ENCODE measurements at regions not wholly inside any gene's neighbourhood (a gene's known extent, or its start where the extent isn't known, plus 50 kb on each side); places are given as distances from the start of the nearest gene placed in this dataset.
A peak's percentile ranks its signal among the peaks of the same experiment; 100 is the strongest.

DNA sequence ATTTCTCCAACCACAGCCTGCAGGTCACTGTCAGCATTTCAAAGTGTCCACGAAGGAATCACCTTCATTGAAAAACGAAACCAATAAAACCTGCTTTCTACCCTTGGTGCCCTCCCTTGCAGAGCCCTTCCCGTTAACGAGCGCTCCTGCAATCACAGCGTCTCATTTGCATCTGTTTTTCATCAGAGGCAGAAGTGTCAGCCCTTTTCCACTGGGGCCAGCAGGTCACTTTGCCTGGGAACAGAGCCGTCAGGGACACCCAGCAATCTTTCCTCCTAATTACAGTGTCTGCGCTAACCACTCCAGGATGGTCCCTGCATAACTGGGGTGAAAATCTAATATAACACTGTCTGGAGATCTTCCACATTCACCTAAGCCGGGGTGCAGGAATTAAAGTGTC lies 85.3 kb downstream of the PSMG1 start:
- no peaks in the 10 kb centered on the region for H3K36me3 ChIP-seq (ENCODE audit: control insufficient read depth, low read length)
- no peak overlapping the region for H3K4me3 ChIP-seq (ENCODE audit: low read length)
- no peaks in the 10 kb centered on the region for H3K9me2 ChIP-seq (replicated peaks; ENCODE audit: control insufficient read depth, low read length)
- no peak overlapping the region for H3K27ac ChIP-seq (ENCODE audit: low read depth, low read length)
- H3K79me2 ChIP-seq (ENCODE audit: control insufficient read depth, low read length), result no peaks in the 10 kb centered on the region
- H4K20me1 ChIP-seq (ENCODE audit: control insufficient read depth, insufficient read depth, low read depth, low read length), result no peaks in the 10 kb centered on the region
- H3K4me1 ChIP-seq (ENCODE audit: control insufficient read depth, low read length), result peaks cover 13% of the 10 kb centered on the region
- no peak overlapping the region for H3K4me2 ChIP-seq (ENCODE audit: low read length)
- no peak for TF ChIP-seq EZH2phosphoT487 (IDR thresholded peaks at IDR 0.05; ENCODE audit: borderline replicate concordance, low read length)
- no peak for TF ChIP-seq CTCF (IDR thresholded peaks at IDR 0.05; ENCODE audit: low read depth, low read length, poor library complexity, severe bottlenecking)
- H3K9me3 ChIP-seq (ENCODE audit: control insufficient read depth, insufficient read depth, low read length), result no peaks in the 10 kb centered on the region
- no peaks in the 10 kb centered on the region for H3F3A ChIP-seq (ENCODE audit: control insufficient read depth, insufficient read depth)
- peaks cover 6% of the 10 kb centered on the region; the same call in 1 of the 2 replicates for H3K27me3 ChIP-seq (ENCODE audit: control insufficient read depth, low read length)

GRCh38 chr21:39097335-39097861 lies 85.9 kb downstream of the PSMG1 start:
- Histone ChIP-seq H3K4me1 (ENCODE audit: control insufficient read depth, low read length) (peaks cover 13% of the 10 kb centered on the region), H3K9me2 (replicated peaks; ENCODE audit: control insufficient read depth, low read length) (no peaks in the 10 kb centered on the region), H3K4me2 (ENCODE audit: low read length) (no peak overlapping the region), H3K27ac (ENCODE audit: low read depth, low read length) (no peak overlapping the region), H3K9me3 (ENCODE audit: control insufficient read depth, insufficient read depth, low read length) (no peaks in the 10 kb centered on the region), H3K36me3 (ENCODE audit: control insufficient read depth, low read length) (no peaks in the 10 kb centered on the region), H3K79me2 (ENCODE audit: control insufficient read depth, low read length) (no peaks in the 10 kb centered on the region), H4K20me1 (ENCODE audit: control insufficient read depth, insufficient read depth, low read depth, low read length) (no peaks in the 10 kb centered on the region), H3K27me3 (ENCODE audit: control insufficient read depth, low read length) (peaks cover 6% of the 10 kb centered on the region; the same call in 1 of the 2 replicates), H3K4me3 (ENCODE audit: low read length) (no peak overlapping the region), H3F3A (ENCODE audit: control insufficient read depth, insufficient read depth) (no peaks in the 10 kb centered on the region)
- TF ChIP-seq EZH2phosphoT487 (IDR thresholded peaks at IDR 0.05; ENCODE audit: borderline replicate concordance, low read length), result no peak
- TF ChIP-seq CTCF (IDR thresholded peaks at IDR 0.05; ENCODE audit: low read depth, low read length, poor library complexity, severe bottlenecking), result no peak

DNA sequence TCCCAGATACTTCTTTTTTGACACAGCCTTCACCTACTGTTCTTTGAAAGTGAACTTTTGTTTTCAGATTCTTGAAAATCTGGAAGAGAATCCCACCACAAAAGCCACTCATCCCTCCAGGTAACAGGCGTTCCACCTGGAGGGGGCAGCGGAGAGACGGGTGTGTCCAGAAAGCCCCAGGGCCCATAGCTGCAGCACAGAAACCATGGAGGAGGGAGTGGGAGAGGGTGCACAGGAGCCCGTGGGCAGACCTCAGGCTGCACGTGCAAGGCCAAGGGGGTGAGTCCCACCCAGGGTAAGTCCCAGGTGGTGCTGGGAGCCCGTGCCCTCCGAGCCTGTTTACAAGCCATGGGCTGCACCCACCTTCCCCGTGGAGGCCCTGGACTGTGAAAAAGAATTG lies 86.5 kb downstream of the PSMG1 start:
- Histone ChIP-seq H3K9me2 (replicated peaks; ENCODE audit: control insufficient read depth, low read length) (no peaks in the 10 kb centered on the region), H3F3A (ENCODE audit: control insufficient read depth, insufficient read depth) (no peaks in the 10 kb centered on the region), H3K79me2 (ENCODE audit: control insufficient read depth, low read length) (no peaks in the 10 kb centered on the region), H3K4me3 (ENCODE audit: low read length) (no peak overlapping the region), H3K27ac (ENCODE audit: low read depth, low read length) (no peak overlapping the region), H3K9me3 (ENCODE audit: control insufficient read depth, insufficient read depth, low read length) (no peaks in the 10 kb centered on the region), H4K20me1 (ENCODE audit: control insufficient read depth, insufficient read depth, low read depth, low read length) (no peaks in the 10 kb centered on the region), H3K4me2 (ENCODE audit: low read length) (no peak overlapping the region), H3K4me1 (ENCODE audit: control insufficient read depth, low read length) (peaks cover 13% of the 10 kb centered on the region), H3K27me3 (ENCODE audit: control insufficient read depth, low read length) (peaks cover 6% of the 10 kb centered on the region; the same call in 1 of the 2 replicates), H3K36me3 (ENCODE audit: control insufficient read depth, low read length) (no peaks in the 10 kb centered on the region)
- TF ChIP-seq EZH2phosphoT487 (IDR thresholded peaks at IDR 0.05; ENCODE audit: borderline replicate concordance, low read length) (no peak), CTCF (IDR thresholded peaks at IDR 0.05; ENCODE audit: low read depth, low read length, poor library complexity, severe bottlenecking) (peak; percentile 46)
